Amniotic stem cell (primary cell): ENCODE measurements at regions not wholly inside any gene's neighbourhood (a gene's known extent, or its start where the extent isn't known, plus 50 kb on each side); places are given as distances from the start of the nearest gene placed in this dataset.

Experiments
- DNase-seq: peaks from one replicate; lab custom pipeline; 2025; lab: John Stamatoyannopoulos, UW

- DNase-seq: no peak
These were observed 103.4 kb downstream of the HLX start for GRCh38 chr1:220982686-220983085.

- DNase-seq: no peak
These were observed 104.8 kb downstream of the HLX start for GRCh38 chr1:220983877-220984635.

- peak; percentile 43 for DNase-seq
These were observed 111.4 kb downstream of the HLX start for GRCh38 chr1:220990427-220991339.

- no peak for DNase-seq
These were observed 112.3 kb downstream of the HLX start for GRCh38 chr1:220991506-220991905.

- DNase-seq: no peak
These were observed 112.9 kb downstream of the HLX start for GRCh38 chr1:220991959-220992704.

- DNase-seq: no peak
These were observed 113.4 kb downstream of the HLX start for GRCh38 chr1:220992705-220993052.

- DNase-seq: no peak
These were observed 115.4 kb downstream of the HLX start for GRCh38 chr1:220994671-220995070.

- DNase-seq: no peak
These were observed 118.5 kb downstream of the HLX start for GRCh38 chr1:220997791-220998190.

- no peak for DNase-seq
These were observed 120.9 kb downstream of the HLX start for GRCh38 chr1:220999872-221000863.

- no peak for DNase-seq
These were observed 121.9 kb downstream of the HLX start for GRCh38 chr1:221001167-221001566.

GRCh38 chr1:221002601-221003000 lies 123.4 kb downstream of the HLX start:
- no peak for DNase-seq

GRCh38 chr1:221011145-221011544 lies 131.9 kb downstream of the HLX start:
- DNase-seq: no peak

- no peak for DNase-seq
These were observed 132.9 kb downstream of the HLX start for GRCh38 chr1:221012120-221012519.

GRCh38 chr1:221013691-221014660 lies 134.7 kb downstream of the HLX start:
- DNase-seq: no peak

- no peak for DNase-seq
These were observed 136.0 kb downstream of the HLX start for GRCh38 chr1:221015159-221015790.

- DNase-seq: no peak
These were observed 137.5 kb downstream of the HLX start for GRCh38 chr1:221016751-221017150.

GRCh38 chr1:221018414-221018813 lies 139.2 kb downstream of the HLX start:
- no peak for DNase-seq

GRCh38 chr1:221022331-221022730 lies 143.1 kb downstream of the HLX start:
- DNase-seq: no peak

- DNase-seq: no peak
These were observed 144.2 kb downstream of the HLX start for GRCh38 chr1:221023482-221023881.

- no peak for DNase-seq
These were observed 146.3 kb downstream of the HLX start for GRCh38 chr1:221025501-221025900.
